CD4-positive, alpha-beta T cell (primary cell): ENCODE measurements at regions not wholly inside any gene's neighbourhood (a gene's known extent, or its start where the extent isn't known, plus 50 kb on each side); places are given as distances from the start of the nearest gene placed in this dataset.

Source experiments
- ATAC-seq: fragments of 200-7000 bp; cut with Tn5 transposase; one replicate; pipeline ENCODE4 v1.10.0; 2022; ENCODE audit warnings: mild to moderate bottlenecking; ENCODE audit not compliant: poor library complexity
- CTCF ChIA-PET: fragments of 350-600 bp; sonication (Branson Sonifier 250); formaldehyde crosslinking; loops from one replicate; lab custom pipeline; 2021; ENCODE audit warnings: antibody characterized with exemption, inconsistent platforms; lab: Charles Lee
- POLR2A ChIA-PET: fragments of 350-600 bp; sonication (Branson Sonifier 250); formaldehyde crosslinking; loops from one replicate; lab custom pipeline; 2021; ENCODE audit warnings: antibody characterized with exemption, inconsistent platforms; lab: Charles Lee
- DNase-seq, 14 experiments: peaks; one replicate each; pipeline ENCODE4 v3.0.0-alpha.2; 2013 to 2020; ENCODE audit warnings: mixed read lengths in 2 of 14
- H3K27ac ChIP-seq, 2 donors: one replicate each; pipeline versions ENCODE4 v1.5.1 to v1.7.0; 2013; ENCODE audit warnings: low read length in 2 of 2, low read depth in 1 of 2, mild to moderate bottlenecking in 1 of 2
- H3K27me3 ChIP-seq, 2 experiments: 1 replicate in 1 of 2; 2 replicates in 1 of 2; pipeline versions ENCODE4 v1.6.1 to v1.7.0; 2013; ENCODE audit warnings: low read length in 2 of 2, control low read depth in 1 of 2, mild to moderate bottlenecking in 1 of 2, moderate library complexity in 1 of 2; ENCODE audit not compliant: insufficient read depth in 2 of 2, control insufficient read depth in 1 of 2
- H3K36me3 ChIP-seq: one replicate; pipeline ENCODE4 v1.6.1; 2013; ENCODE audit warnings: low read length, control low read depth; ENCODE audit not compliant: insufficient read depth
- H3K4me1 ChIP-seq: one replicate; pipeline ENCODE4 v1.6.1; 2013; ENCODE audit warnings: low read length, control low read depth; ENCODE audit not compliant: insufficient read depth
- H3K4me3 ChIP-seq: one replicate; pipeline ENCODE4 v1.5.1; 2013; ENCODE audit warnings: mild to moderate bottlenecking, low read length, moderate library complexity
- H3K9me3 ChIP-seq, 2 experiments: 1 replicate in 1 of 2; 2 replicates in 1 of 2; pipeline versions ENCODE4 v1.6.1 to v1.7.0; 2013; ENCODE audit warnings: low read length in 2 of 2, mild to moderate bottlenecking in 2 of 2, control low read depth in 1 of 2, moderate library complexity in 1 of 2; ENCODE audit not compliant: control insufficient read depth in 1 of 2, insufficient read depth in 1 of 2
- H3K27ac Mint-ChIP-seq: one replicate; pipeline ENCODE4 v1.8.0; 2020; ENCODE audit warnings: mixed read lengths
- H3K27me3 Mint-ChIP-seq: one replicate; pipeline ENCODE4 v1.8.0; 2021; ENCODE audit warnings: mixed read lengths
- H3K36me3 Mint-ChIP-seq: one replicate; pipeline ENCODE4 v1.8.0; 2021; ENCODE audit warnings: low read depth, mixed read lengths
- H3K4me1 Mint-ChIP-seq: one replicate; pipeline ENCODE4 v1.8.0; 2021; ENCODE audit warnings: low read depth, mixed read lengths
- H3K4me3 Mint-ChIP-seq: one replicate; pipeline ENCODE4 v1.8.0; 2020; ENCODE audit warnings: mild to moderate bottlenecking, mixed read lengths
- H3K9me3 Mint-ChIP-seq: one replicate; pipeline ENCODE4 v1.8.0; 2020; ENCODE audit warnings: mixed read lengths
- CTCF ChIP-seq: fragments of 200-600 bp; IDR thresholded peaks from one replicate; pipeline ENCODE4 v1.8.0; 2022; ENCODE audit warnings: antibody characterized with exemption, mild to moderate bottlenecking
- intact Hi-C, 2 experiments: fragments of 100-400 bp; cut with DNase I in 1 of 2; cut with micrococcal nuclease in 1 of 2; formaldehyde crosslinking; loops; one replicate each; pipeline versions ENCODE4 v1.15.1 to v1.9.0; 2023 to 2025; cut with DNase I, micrococcal nuclease

- no peak for ATAC-seq
- no peak for TF ChIP-seq CTCF
These were observed 574.3 kb downstream of the LRRC70 start for GRCh38 chr5:63152871-63153270.

GRCh38 chr5:63145167-63145566 is 566.5 kb downstream of the LRRC70 start:
- intact Hi-C loops: no loop called here
- H3K27ac ChIP-seq: no peak overlapping the region
- H3K4me1 Mint-ChIP-seq: no peaks in the 10 kb centered on the region
- TF ChIP-seq CTCF: no peak
- H3K27me3 ChIP-seq: no peaks in the 10 kb centered on the region
- no peaks in the 10 kb centered on the region for H3K9me3 ChIP-seq
- no peaks in the 10 kb centered on the region for H3K4me1 ChIP-seq
- ChIA-PET CTCF (no interaction called here), POLR2A (no interaction called here)
- no peak overlapping the region for H3K27ac Mint-ChIP-seq
- H3K4me3 Mint-ChIP-seq: no peak overlapping the region
- DNase-seq (no peak), ATAC-seq (no peak)
- no peaks in the 10 kb centered on the region for H3K36me3 Mint-ChIP-seq
- H3K36me3 ChIP-seq: no peaks in the 10 kb centered on the region
- no peak overlapping the region for H3K4me3 ChIP-seq
- no peaks in the 10 kb centered on the region for H3K27me3 Mint-ChIP-seq
- no peaks in the 10 kb centered on the region for H3K9me3 Mint-ChIP-seq

More at GRCh38 chr5:63152871-63153270, 574.3 kb downstream of the LRRC70 start:
- Histone ChIP-seq H3K4me1 (no peaks in the 10 kb centered on the region), H3K36me3 (no peaks in the 10 kb centered on the region), H3K4me3 (no peak overlapping the region), H3K9me3 (no peaks in the 10 kb centered on the region), H3K27me3 (no peaks in the 10 kb centered on the region), H3K27ac (no peak overlapping the region)
- H3K27me3 Mint-ChIP-seq: no peaks in the 10 kb centered on the region
- no peak overlapping the region for H3K27ac Mint-ChIP-seq
- intact Hi-C loops: no loop called here
- no peak for DNase-seq
- no peaks in the 10 kb centered on the region for H3K36me3 Mint-ChIP-seq
- POLR2A ChIA-PET: no interaction called here
- H3K4me1 Mint-ChIP-seq: no peaks in the 10 kb centered on the region
- H3K9me3 Mint-ChIP-seq: no peaks in the 10 kb centered on the region
- H3K4me3 Mint-ChIP-seq: no peak overlapping the region
- CTCF ChIA-PET: no interaction called here

- intact Hi-C loops: no loop called here
- DNase-seq: no peak
- Mint-ChIP-seq H3K27me3 (no peaks in the 10 kb centered on the region), H3K4me1 (no peaks in the 10 kb centered on the region), H3K4me3 (no peak overlapping the region), H3K27ac (no peak overlapping the region), H3K9me3 (no peaks in the 10 kb centered on the region), H3K36me3 (no peaks in the 10 kb centered on the region)
- no peak for ATAC-seq
- ChIA-PET CTCF (no interaction called here), POLR2A (no interaction called here)
- Histone ChIP-seq H3K27me3 (no peaks in the 10 kb centered on the region), H3K27ac (no peak overlapping the region), H3K4me1 (no peaks in the 10 kb centered on the region), H3K36me3 (no peaks in the 10 kb centered on the region), H3K9me3 (no peaks in the 10 kb centered on the region), H3K4me3 (no peak overlapping the region)
- no peak for TF ChIP-seq CTCF
These were observed 563.0 kb downstream of the LRRC70 start for GRCh38 chr5:63141591-63141990.
